Upper lobe of left lung (tissue), 6 donors: ENCODE measurements at regions not wholly inside any gene's neighbourhood (a gene's known extent, or its start where the extent isn't known, plus 50 kb on each side); places are given as distances from the start of the nearest gene placed in this dataset.
"Not testable (repeated sequence)": the region's sequence is repeated elsewhere in the genome, so short reads cannot be mapped to it uniquely, and the experiment has no call there.

Source experiments
- ATAC-seq, 2 donors: fragments of 200-7000 bp; cut with Tn5 transposase; one replicate each; pipeline ENCODE4 v1.9.1; 2022; ENCODE audit warnings: mild to moderate bottlenecking in 2 of 2, moderate library complexity in 2 of 2; ENCODE audit not compliant: low FRiP score in 2 of 2
- DNase-seq, 2 donors: peaks; one replicate each; pipeline ENCODE4 v3.0.0-alpha.2; 2019 to 2020
- H3K27ac ChIP-seq, 4 donors: fragments of 200-600 bp; sonication (generic); one replicate each; pipeline ENCODE4 v1.5.1; 2016 to 2019
- H3K27me3 ChIP-seq, 4 donors: fragments of 200-600 bp; sonication (generic); one replicate each; pipeline ENCODE4 v1.5.1; 2017 to 2019
- H3K36me3 ChIP-seq, 4 donors: fragments of 200-600 bp; sonication (generic); one replicate each; pipeline ENCODE4 v1.5.1; 2016 to 2019
- H3K4me1 ChIP-seq, 4 donors: fragments of 200-600 bp; sonication (generic); one replicate each; pipeline ENCODE4 v1.5.1; 2018 to 2019
- H3K4me3 ChIP-seq, 4 donors: fragments of 200-600 bp; sonication (generic); one replicate each; pipeline ENCODE4 v1.5.1; 2017 to 2019; ENCODE audit warnings: mild to moderate bottlenecking in 2 of 4, moderate library complexity in 1 of 4
- H3K9me3 ChIP-seq, 4 donors: fragments of 200-600 bp; sonication (generic); one replicate each; pipeline ENCODE4 v1.5.1; 2018 to 2019
- EP300 ChIP-seq, 4 donors: sonication (generic); formaldehyde crosslinking; IDR thresholded peaks; one replicate each; pipeline ENCODE4 v1.5.1; 2017; ENCODE audit warnings: antibody characterized with exemption in 4 of 4, control low read depth in 2 of 4
- POLR2A ChIP-seq, 4 donors: fragments of 450-650 bp; IDR thresholded peaks; one replicate each; pipeline ENCODE4 v1.5.1; 2016 to 2017; ENCODE audit warnings: antibody characterized with exemption in 4 of 4, mild to moderate bottlenecking in 2 of 4
- POLR2AphosphoS5 ChIP-seq, 2 donors: sonication (generic); formaldehyde crosslinking; IDR thresholded peaks; one replicate each; pipeline ENCODE4 v1.5.1; 2017; ENCODE audit warnings: antibody characterized with exemption in 2 of 2
- WGBS, 2 donors: methylation state at CpG; one replicate each; pipeline ENCODE4 v1.1.5; 2017 to 2018; 5-methylcytosine and 5-hydroxymethylcytosine counted together
- TF ChIP-seq, protein P1 (sequence below), 6 experiments: fragments of 450-650 bp in 4 of 6; fragments of 200-600 bp in 2 of 6; sonication (generic) in 2 of 6; IDR thresholded peaks; one replicate each; pipeline ENCODE4 v1.5.1; 2016 to 2019; ENCODE audit warnings: antibody characterized with exemption in 6 of 6
- donor health status: DM: no; HTN: no; CAD: no; lungs with moderate emphysema.
- donor health status: DM: no; HTN: yes; CAD: no; lungs with severe emphysema.

DNA sequence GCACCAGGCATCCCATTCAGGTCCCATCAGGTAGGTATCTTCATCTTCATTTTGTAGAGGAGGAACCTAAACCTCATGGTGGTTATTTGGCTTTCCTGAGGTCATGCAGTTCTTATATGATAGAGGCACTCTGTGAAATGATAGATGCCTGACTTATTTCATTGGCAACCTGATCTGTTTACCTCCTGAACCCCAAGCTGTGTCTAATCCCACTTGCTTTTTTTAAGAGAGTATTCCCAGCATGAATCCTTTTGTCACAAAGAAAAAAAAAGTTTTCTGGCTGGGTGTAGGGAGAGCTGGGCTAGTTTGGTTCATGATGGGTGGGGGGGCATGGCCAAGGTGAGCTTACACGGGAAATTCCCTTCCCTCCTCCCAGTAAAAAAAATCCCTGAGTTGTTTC is 154.2 kb downstream of the TENT5C start:
- DNase-seq = no peak
- Histone ChIP-seq H3K9me3 (no peaks in the 10 kb centered on the region), H3K27me3 (no peaks in the 10 kb centered on the region), H3K27ac (no peak overlapping the region), H3K4me1 (peaks cover 0 to 10% (median 7%) of the 10 kb centered on the region in 4 donors), H3K36me3 (no peaks in the 10 kb centered on the region), H3K4me3 (no peak overlapping the region)
- TF ChIP-seq EP300 (IDR thresholded peaks at IDR 0.05) = no peak
- TF ChIP-seq POLR2A (IDR thresholded peaks at IDR 0.05) = no peak
- TF ChIP-seq, protein P1, sequence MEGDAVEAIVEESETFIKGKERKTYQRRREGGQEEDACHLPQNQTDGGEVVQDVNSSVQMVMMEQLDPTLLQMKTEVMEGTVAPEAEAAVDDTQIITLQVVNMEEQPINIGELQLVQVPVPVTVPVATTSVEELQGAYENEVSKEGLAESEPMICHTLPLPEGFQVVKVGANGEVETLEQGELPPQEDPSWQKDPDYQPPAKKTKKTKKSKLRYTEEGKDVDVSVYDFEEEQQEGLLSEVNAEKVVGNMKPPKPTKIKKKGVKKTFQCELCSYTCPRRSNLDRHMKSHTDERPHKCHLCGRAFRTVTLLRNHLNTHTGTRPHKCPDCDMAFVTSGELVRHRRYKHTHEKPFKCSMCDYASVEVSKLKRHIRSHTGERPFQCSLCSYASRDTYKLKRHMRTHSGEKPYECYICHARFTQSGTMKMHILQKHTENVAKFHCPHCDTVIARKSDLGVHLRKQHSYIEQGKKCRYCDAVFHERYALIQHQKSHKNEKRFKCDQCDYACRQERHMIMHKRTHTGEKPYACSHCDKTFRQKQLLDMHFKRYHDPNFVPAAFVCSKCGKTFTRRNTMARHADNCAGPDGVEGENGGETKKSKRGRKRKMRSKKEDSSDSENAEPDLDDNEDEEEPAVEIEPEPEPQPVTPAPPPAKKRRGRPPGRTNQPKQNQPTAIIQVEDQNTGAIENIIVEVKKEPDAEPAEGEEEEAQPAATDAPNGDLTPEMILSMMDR (IDR thresholded peaks at IDR 0.05) = no peak
- TF ChIP-seq POLR2AphosphoS5 (IDR thresholded peaks at IDR 0.05) = no peak
- no peak for ATAC-seq
- WGBS, 2 donors = 32 to 57% methylated on average over 1 of the region's 1 CpG

DNA sequence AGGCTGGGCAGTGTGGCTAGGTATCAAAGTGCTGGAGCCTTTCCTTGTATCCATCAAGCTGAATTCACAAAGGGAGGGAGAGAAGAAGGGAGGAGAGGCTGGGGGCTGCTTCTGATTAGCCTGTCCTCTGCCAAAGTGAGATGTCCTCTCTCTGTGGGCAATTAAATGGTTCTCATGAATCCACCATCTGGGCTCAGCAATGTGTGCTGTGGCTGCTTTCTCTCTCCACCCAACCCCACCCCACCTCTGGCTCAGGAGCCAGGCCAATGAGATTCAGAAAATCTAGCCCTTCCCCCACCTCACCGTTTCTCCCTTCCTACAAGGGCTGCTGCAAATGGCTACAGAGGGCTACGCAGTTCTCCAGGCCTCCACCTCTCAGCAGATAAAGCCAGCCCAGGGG is 154.6 kb downstream of the TENT5C start:
- no peaks in the 10 kb centered on the region for H3K36me3 ChIP-seq
- H3K27me3 ChIP-seq = no peaks in the 10 kb centered on the region
- no peak overlapping the region for H3K27ac ChIP-seq
- WGBS, 2 donors = 57 to 77% methylated on average over 2 of the region's 2 CpGs
- no peak for TF ChIP-seq POLR2A (IDR thresholded peaks at IDR 0.05)
- TF ChIP-seq, protein P1 (IDR thresholded peaks at IDR 0.05) = no peak
- TF ChIP-seq EP300 (IDR thresholded peaks at IDR 0.05) = no peak
- no peak for TF ChIP-seq POLR2AphosphoS5 (IDR thresholded peaks at IDR 0.05)
- peaks cover 0 to 10% (median 7%) of the 10 kb centered on the region in 4 donors for H3K4me1 ChIP-seq
- ATAC-seq (no peak), DNase-seq (no peak)
- H3K9me3 ChIP-seq = no peaks in the 10 kb centered on the region
- H3K4me3 ChIP-seq = no peak overlapping the region

DNA sequence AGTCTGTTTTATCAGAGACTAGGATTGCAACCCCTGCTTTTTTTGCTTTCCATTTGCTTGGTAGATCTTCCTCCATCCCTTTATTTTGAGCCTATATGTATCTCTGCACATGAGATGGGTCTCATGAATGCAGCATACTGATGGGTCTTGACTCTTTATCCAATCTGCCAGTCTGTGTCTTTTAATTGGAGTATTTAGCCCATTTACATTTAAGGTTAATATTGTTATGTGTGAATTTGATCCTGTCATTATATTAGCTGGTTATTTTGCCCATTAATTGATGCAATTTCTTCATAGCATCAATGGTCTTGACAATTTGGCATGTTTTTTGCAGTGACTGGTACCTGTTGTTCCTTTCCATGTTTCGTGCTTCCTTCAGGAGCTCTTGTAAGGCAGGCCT is 161.7 kb downstream of the GDAP2 start:
- not testable (repeated sequence) for H3K36me3 ChIP-seq, DNase-seq, H3K4me3 ChIP-seq, H3K27ac ChIP-seq, ATAC-seq, H3K4me1 ChIP-seq, H3K27me3 ChIP-seq
- peaks cover 10 to 29% (median 12%) of the 10 kb centered on the region in 4 donors for H3K9me3 ChIP-seq
- 78 to 92% methylated on average over 1 of the region's 1 CpG for WGBS, 2 donors

DNA sequence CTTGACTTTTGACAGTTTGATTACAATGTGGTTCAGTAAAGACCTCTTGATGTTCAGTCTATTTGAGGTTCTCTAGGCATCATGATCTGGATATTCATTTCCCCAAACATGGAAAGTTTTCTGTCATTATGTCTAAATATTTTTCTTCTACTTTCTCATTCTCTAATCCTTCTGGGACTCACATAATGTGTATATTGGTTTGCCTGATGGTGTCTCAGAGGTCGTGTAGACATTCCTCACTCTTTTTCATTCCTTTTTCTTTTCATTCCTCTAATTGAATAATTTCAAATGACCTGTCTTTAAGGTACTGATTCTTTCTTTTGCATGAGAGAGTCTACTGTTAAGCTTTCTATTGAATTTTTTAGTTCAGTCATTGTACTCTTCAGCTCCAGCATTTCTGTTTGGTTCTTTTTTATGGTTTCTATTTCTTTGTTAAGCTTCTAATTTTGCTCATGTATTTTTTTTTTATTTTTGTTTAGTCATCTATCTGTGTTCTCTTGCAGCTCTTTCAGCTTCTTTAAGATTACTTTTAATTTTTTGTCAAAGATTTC is 158.4 kb downstream of the GDAP2 start:
- 59 to 69% methylated on average over 1 of the region's 1 CpG for WGBS, 2 donors
- no peak for DNase-seq
- no peaks in the 10 kb centered on the region for H3K36me3 ChIP-seq
- ATAC-seq = no peak
- TF ChIP-seq POLR2AphosphoS5 (IDR thresholded peaks at IDR 0.05) (no peak), EP300 (IDR thresholded peaks at IDR 0.05) (no peak), POLR2A (IDR thresholded peaks at IDR 0.05) (no peak)
- TF ChIP-seq, protein P1 (IDR thresholded peaks at IDR 0.05) = no peak
- no peak overlapping the region for H3K27ac ChIP-seq
- H3K4me3 ChIP-seq = no peak overlapping the region
- H3K4me1 ChIP-seq = no peaks in the 10 kb centered on the region
- H3K9me3 ChIP-seq = peaks cover 10 to 29% (median 12%) of the 10 kb centered on the region in 4 donors
- H3K27me3 ChIP-seq = no peaks in the 10 kb centered on the region

DNA sequence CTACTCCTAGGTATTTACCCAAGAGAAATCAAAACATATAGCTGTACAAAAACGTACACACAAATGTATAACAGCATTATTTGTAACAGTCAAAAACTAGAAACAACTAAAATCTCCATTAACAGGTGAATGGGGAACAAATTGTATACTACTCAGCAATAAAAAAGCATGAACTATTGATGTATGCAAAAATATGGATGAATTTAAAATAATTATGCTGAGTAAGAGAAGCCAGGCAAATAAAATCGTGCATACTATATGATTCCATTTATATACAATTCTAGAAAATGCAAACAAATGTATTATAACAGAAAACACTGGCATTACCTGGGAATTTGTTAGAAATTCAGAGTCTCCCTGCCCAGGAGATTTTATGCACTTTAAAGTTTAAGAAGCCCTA is 150.1 kb downstream of the GDAP2 start:
- Histone ChIP-seq H3K9me3 (no peaks in the 10 kb centered on the region), H3K4me3 (no peak overlapping the region), H3K4me1 (no peaks in the 10 kb centered on the region), H3K27ac (no peak overlapping the region), H3K27me3 (no peaks in the 10 kb centered on the region), H3K36me3 (no peaks in the 10 kb centered on the region)
- TF ChIP-seq, protein P1 (IDR thresholded peaks at IDR 0.05) = no peak
- no peak for TF ChIP-seq POLR2AphosphoS5 (IDR thresholded peaks at IDR 0.05)
- TF ChIP-seq EP300 (IDR thresholded peaks at IDR 0.05) = no peak
- no peak for TF ChIP-seq POLR2A (IDR thresholded peaks at IDR 0.05)
- WGBS, 2 donors = 76 to 78% methylated on average over 2 of the region's 2 CpGs
- ATAC-seq = no peak
- no peak for DNase-seq
